Lower lobe of right lung (tissue), 2 donors: ENCODE measurements at regions not wholly inside any gene's neighbourhood (a gene's known extent, or its start where the extent isn't known, plus 50 kb on each side); places are given as distances from the start of the nearest gene placed in this dataset.

Source experiments
- ATAC-seq, 2 donors: fragments of 200-7000 bp; cut with Tn5 transposase; one replicate each; pipeline ENCODE4 v1.9.1; 2020 to 2022; ENCODE audit warnings: mild to moderate bottlenecking in 2 of 2, moderate library complexity in 2 of 2
- DNase-seq: peaks from one replicate; pipeline ENCODE4 v3.0.0-alpha.2; 2020
- H3K27ac ChIP-seq: fragments of 200-600 bp; one replicate; pipeline ENCODE4 v1.8.0; 2022
- H3K27me3 ChIP-seq: fragments of 200-600 bp; one replicate; pipeline ENCODE4 v1.8.0; 2022; ENCODE audit warnings: low read depth
- H3K36me3 ChIP-seq: fragments of 200-600 bp; one replicate; pipeline ENCODE4 v1.8.0; 2022; ENCODE audit warnings: mild to moderate bottlenecking
- H3K4me1 ChIP-seq: fragments of 200-600 bp; one replicate; pipeline ENCODE4 v1.8.0; 2022
- H3K4me3 ChIP-seq: fragments of 200-600 bp; one replicate; pipeline ENCODE4 v1.8.0; 2022; ENCODE audit warnings: mild to moderate bottlenecking
- H3K9me3 ChIP-seq: fragments of 200-600 bp; one replicate; pipeline ENCODE4 v1.8.0; 2022
- CTCF ChIP-seq: fragments of 200-600 bp; IDR thresholded peaks from one replicate; pipeline ENCODE4 v1.8.0; 2022; ENCODE audit warnings: antibody characterized with exemption, mild to moderate bottlenecking
- intact Hi-C: fragments of 100-400 bp; cut with DNase I; formaldehyde crosslinking; loops from one replicate; pipeline ENCODE4 v1.11.0; 2022
- donor health status: DM: no; HTN: yes; CAD: no; lungs with severe emphysema.

DNA sequence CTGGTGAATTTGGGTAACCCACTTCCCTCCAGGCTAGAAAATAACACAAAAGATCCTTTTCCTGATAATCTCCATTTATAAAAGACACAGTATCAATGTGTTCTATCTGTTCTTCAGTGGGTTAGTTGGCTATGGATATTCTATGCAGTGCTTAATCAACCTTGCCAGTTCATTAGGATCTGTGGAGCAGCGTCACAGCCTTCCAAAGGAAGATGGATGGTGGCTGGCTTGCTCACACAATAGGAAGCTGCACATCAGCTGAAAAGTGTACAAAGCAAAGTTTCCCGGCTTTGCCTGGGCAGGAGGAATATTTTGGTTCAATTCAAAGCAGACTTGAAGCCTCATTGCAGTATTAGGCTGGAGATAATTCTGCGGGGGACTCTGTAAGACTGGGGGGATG, 70.3 kb upstream of the CA10 start:
- Histone ChIP-seq H3K27ac (no peak overlapping the region), H3K4me1 (no peaks in the 10 kb centered on the region), H3K9me3 (no peaks in the 10 kb centered on the region), H3K4me3 (no peak overlapping the region), H3K36me3 (no peaks in the 10 kb centered on the region), H3K27me3 (no peaks in the 10 kb centered on the region)
- DNase-seq (no peak), ATAC-seq (no peak)
- intact Hi-C loops, result no loop called here
- no peak for TF ChIP-seq CTCF

DNA sequence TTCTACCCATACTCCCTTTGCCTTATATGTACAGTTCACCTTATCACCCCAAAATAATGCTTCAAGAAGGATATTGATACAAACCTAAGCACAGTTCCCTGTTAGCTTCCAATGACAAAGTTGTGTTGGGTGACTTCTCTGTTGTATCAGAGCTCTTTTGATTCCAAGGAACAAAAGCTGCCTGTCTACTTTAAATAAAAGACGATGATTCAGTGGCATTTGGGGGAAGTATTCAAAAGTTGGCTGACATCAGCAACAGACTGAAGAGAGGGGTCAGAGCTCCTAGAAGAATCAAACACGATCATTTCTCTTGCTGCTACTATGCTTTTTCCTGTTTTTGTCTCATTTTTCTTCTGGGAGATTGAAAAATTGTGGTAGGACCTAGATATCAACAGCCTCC, 69.4 kb upstream of the CA10 start:
- Histone ChIP-seq H3K4me1 (no peaks in the 10 kb centered on the region), H3K27ac (no peak overlapping the region), H3K9me3 (no peaks in the 10 kb centered on the region), H3K4me3 (no peak overlapping the region), H3K36me3 (no peaks in the 10 kb centered on the region), H3K27me3 (no peaks in the 10 kb centered on the region)
- no peak for ATAC-seq
- intact Hi-C loops, result no loop called here
- no peak for DNase-seq
- no peak for TF ChIP-seq CTCF

DNA sequence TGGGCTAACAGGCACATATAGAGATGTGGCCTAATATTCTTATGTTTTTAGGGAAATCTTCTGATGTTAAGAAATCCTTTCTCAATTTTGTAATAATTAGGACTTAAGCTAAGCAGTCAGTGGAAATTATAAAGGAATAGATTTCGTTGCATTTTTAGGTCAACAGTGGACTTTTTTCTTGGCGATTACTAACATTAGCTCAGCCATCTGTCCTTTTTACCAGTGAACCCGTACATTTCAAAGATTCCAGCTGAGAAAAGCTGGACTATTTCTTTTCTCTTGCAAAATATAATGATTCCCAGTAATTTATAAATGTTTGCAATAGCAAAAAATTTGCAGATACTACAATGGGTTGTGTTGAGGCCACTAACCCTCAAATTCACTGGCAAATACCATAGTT, 54.9 kb upstream of the CA10 start:
- H3K36me3 ChIP-seq, result no peaks in the 10 kb centered on the region
- H3K27me3 ChIP-seq, result no peaks in the 10 kb centered on the region
- no peak overlapping the region for H3K27ac ChIP-seq
- H3K4me3 ChIP-seq, result no peak overlapping the region
- no peak for DNase-seq
- no peak for TF ChIP-seq CTCF
- H3K4me1 ChIP-seq, result no peaks in the 10 kb centered on the region
- no peak for ATAC-seq
- intact Hi-C loops, result no loop called here
- H3K9me3 ChIP-seq, result no peaks in the 10 kb centered on the region

- H3K36me3 ChIP-seq, result no peaks in the 10 kb centered on the region
- no peak for TF ChIP-seq CTCF
- H3K27ac ChIP-seq, result no peak overlapping the region
- intact Hi-C loops, result no loop called here
- H3K27me3 ChIP-seq, result no peaks in the 10 kb centered on the region
- no peaks in the 10 kb centered on the region for H3K4me1 ChIP-seq
- H3K4me3 ChIP-seq, result no peak overlapping the region
- ATAC-seq (no peak), DNase-seq (no peak)
- no peaks in the 10 kb centered on the region for H3K9me3 ChIP-seq
Measured at GRCh38 chr17:52212851-52213250, 54.3 kb upstream of the CA10 start.

DNA sequence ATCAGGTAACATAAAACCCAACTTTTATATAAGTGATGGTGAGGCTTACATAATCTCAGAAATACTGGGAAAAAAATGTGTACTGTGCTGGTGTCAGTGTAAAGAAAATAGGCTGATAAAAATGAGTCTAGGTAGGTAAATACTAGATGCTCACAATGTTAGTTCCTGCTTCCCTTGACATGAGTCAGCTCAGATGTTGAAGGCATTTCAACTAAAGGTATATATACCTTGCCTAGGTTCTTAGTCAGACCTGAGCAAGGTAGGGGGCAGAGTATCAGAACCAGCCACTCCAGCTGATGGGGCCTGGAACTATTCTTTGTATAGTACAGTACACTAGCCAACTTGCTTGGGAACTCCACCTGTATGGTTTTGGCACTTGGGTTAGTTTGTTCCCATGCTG, 51.0 kb upstream of the CA10 start:
- Histone ChIP-seq H3K27me3 (no peaks in the 10 kb centered on the region), H3K4me1 (no peaks in the 10 kb centered on the region), H3K9me3 (no peaks in the 10 kb centered on the region), H3K4me3 (no peak overlapping the region), H3K36me3 (no peaks in the 10 kb centered on the region), H3K27ac (no peak overlapping the region)
- intact Hi-C loops, result no loop called here
- no peak for DNase-seq
- no peak for ATAC-seq
- TF ChIP-seq CTCF, result no peak
